Activated T-helper 1 cell treated with anti-CD3 and anti-CD28 coated beads, Interleukin-12 subunit alpha, Interleukin-12 subunit beta, Interleukin-2, Interleukin-4 antibody, amounts not matched to agents 30 ng/mL and 10 ng/mL and 1 ng/mL, durations not matched to agents 14 hours and 24 hours and 36 hours (primary cell): ENCODE measurements at regions not wholly inside any gene's neighbourhood (a gene's known extent, or its start where the extent isn't known, plus 50 kb on each side); places are given as distances from the start of the nearest gene placed in this dataset.

Experiments
- DNase-seq: peaks from one replicate; pipeline ENCODE4 v3.0.0; 2021; ENCODE audit warnings: low spot score
- H3K27ac Mint-ChIP-seq: one replicate; pipeline ENCODE4 v1.8.0; 2021; ENCODE audit warnings: mild to moderate bottlenecking, mixed read lengths
- H3K27me3 Mint-ChIP-seq: one replicate; pipeline ENCODE4 v1.8.0; 2022; ENCODE audit warnings: mild to moderate bottlenecking, moderate library complexity, mixed read lengths; ENCODE audit not compliant: insufficient read depth
- H3K36me3 Mint-ChIP-seq: one replicate; pipeline ENCODE4 v1.8.0; 2021; ENCODE audit warnings: low read depth, mixed read lengths
- H3K4me1 Mint-ChIP-seq: one replicate; pipeline ENCODE4 v1.8.0; 2021; ENCODE audit warnings: low read depth, mixed read lengths
- H3K4me3 Mint-ChIP-seq: one replicate; pipeline ENCODE4 v1.8.0; 2021; ENCODE audit warnings: mild to moderate bottlenecking, moderate library complexity, mixed read lengths
- H3K9me3 Mint-ChIP-seq: one replicate; pipeline ENCODE4 v1.8.0; 2021; ENCODE audit warnings: mixed read lengths
- intact Hi-C: fragments of 100-400 bp; cut with micrococcal nuclease; formaldehyde crosslinking; loops from one replicate; pipeline ENCODE4 v1.15.1; 2024

DNA sequence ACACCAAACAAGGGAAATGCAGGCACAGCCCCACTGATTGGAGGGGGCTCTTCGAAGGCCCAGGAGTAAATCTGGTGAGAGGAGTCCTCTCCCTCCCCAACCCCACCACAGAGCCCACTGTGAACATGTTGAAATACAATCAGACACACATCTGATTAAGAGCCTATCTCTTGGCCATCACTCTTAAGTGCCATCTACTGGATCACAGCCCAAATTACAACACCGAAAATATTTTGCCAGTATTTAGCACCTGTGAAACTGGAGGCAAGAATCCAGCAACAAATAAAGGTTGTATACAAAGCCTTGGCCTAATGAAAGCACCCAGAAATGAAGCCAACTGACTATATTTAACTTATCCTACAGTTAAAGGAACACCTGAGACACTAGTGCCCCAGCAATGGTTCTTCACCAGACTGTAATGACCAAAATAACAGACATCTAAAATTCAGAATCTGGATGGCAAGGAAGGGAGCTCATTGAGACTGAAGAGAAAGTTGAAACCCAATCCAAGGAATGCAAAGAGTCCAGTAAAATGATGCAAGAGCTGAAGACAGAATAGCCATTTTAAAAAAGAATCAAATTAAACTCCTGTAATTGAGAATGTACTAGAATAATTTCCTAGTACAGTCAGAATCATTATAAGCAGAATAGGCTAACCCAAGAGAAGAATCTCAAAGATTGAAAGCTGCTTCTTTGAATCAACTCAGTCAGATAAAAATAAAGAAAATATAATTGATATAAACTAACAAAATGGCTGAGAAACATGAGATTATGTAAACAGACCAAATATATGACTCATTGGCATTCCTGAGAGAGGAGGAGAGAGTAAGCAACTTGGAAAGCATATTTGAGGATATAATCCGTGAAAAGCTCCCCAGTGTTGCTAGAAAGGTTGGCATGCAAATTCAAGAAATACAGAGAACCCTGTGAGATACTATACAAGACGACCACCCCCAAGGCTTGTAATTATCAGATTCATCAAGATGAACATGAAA, 1117.0 kb downstream of the FLRT2 start:
- no peaks in the 10 kb centered on the region for H3K36me3 Mint-ChIP-seq

DNA sequence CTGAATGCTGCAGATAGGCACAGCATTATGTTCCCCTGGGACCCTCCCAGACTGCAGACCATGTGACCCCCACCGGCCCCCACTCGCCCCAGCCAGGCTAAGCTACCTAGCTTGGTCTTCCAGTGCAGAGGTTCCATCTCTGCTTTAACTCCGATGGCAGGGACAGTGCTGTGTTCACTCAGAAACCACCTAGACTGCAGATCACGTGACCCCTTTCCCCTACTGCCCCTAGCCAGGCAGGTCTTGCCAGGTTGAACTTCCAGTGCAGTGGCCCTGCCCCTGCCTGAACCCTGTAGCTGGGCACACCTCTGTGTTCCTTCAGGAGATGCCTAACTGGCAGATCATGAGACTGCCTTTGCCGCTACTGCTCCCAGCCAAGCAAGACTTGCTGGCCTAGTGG, 1116.2 kb downstream of the FLRT2 start:
- intact Hi-C loops, result no loop called here
- Mint-ChIP-seq H3K36me3 (no peaks in the 10 kb centered on the region), H3K27ac (no peak overlapping the region), H3K4me3 (no peak overlapping the region), H3K27me3 (no peaks in the 10 kb centered on the region), H3K9me3 (no peaks in the 10 kb centered on the region), H3K4me1 (no peaks in the 10 kb centered on the region)
- DNase-seq, result no peak

More for the DNA sequence above, 1117.0 kb downstream of the FLRT2 start:
- Mint-ChIP-seq H3K4me3 (no peak overlapping the region), H3K4me1 (no peaks in the 10 kb centered on the region), H3K27ac (no peak overlapping the region), H3K9me3 (no peaks in the 10 kb centered on the region), H3K27me3 (no peaks in the 10 kb centered on the region)
- no peak for DNase-seq
- intact Hi-C loops, result no loop called here

DNA sequence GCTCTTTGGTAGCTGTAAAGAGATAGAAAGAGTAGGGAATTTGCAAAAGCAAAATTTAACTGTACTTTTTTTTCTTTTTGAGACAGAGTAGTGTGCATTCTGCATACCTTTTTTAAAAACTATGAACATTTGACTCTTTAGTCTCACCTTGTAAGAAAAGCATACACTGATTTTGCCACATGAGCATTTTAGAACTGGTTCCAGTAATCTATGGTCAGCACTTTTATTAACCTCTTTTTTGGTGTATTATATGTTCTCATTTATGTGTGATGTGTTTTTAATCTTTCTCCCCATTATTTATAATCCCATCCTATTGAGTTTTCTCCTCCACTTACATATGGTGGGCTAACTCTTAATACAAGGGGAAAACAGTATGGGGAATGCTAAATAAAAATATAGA, 1111.4 kb downstream of the FLRT2 start:
- Mint-ChIP-seq H3K9me3 (no peaks in the 10 kb centered on the region), H3K27me3 (no peaks in the 10 kb centered on the region), H3K27ac (no peak overlapping the region), H3K36me3 (no peaks in the 10 kb centered on the region), H3K4me1 (no peaks in the 10 kb centered on the region), H3K4me3 (no peak overlapping the region)
- intact Hi-C loops, result no loop called here
- DNase-seq, result no peak

DNA sequence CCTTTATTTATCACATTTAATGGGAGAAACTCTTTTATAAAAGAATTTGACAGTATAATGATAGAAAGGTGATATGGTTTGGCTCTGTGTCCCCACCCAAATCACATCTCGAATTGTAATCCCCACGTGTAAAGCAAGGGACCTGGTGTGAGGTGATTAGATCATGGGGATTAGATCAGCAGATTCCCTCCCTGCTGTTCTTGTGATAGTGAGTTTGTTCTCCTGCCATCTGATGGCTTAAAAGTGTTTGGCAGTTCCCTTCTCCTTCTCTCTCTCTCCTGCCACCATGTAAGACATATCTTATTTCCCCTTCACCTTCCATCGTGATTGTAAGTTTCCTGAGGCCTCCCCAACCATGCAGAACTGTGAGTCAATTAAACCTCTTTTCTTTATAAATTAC, 1110.3 kb downstream of the FLRT2 start:
- H3K4me1 Mint-ChIP-seq, result no peaks in the 10 kb centered on the region
- no peak for DNase-seq
- no peaks in the 10 kb centered on the region for H3K9me3 Mint-ChIP-seq
- no peak overlapping the region for H3K27ac Mint-ChIP-seq
- intact Hi-C loops, result no loop called here
- no peaks in the 10 kb centered on the region for H3K27me3 Mint-ChIP-seq
- H3K4me3 Mint-ChIP-seq, result no peak overlapping the region
- H3K36me3 Mint-ChIP-seq, result no peaks in the 10 kb centered on the region

DNA sequence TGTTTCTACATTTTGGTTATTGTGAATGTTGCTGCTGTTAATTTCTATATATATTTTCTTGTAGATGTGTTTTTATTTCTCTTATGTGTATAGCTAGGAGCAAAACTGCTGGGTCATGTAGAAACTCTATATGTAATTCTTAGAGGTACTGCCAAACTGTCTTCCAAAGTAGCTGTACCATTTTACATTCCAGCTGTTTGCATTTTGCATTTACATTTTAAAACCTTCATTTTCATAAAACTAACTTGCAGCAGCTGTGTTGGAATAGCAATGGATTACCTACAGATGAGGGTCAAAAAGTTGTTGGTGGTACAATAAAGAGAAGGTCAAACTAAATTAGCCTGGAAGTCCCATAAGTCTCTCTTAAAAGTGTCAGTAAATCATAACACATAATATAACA, 1109.7 kb downstream of the FLRT2 start:
- Mint-ChIP-seq H3K9me3 (no peaks in the 10 kb centered on the region), H3K27me3 (no peaks in the 10 kb centered on the region), H3K4me1 (no peaks in the 10 kb centered on the region), H3K27ac (no peak overlapping the region), H3K4me3 (no peak overlapping the region), H3K36me3 (no peaks in the 10 kb centered on the region)
- no peak for DNase-seq
- intact Hi-C loops, result no loop called here

DNA sequence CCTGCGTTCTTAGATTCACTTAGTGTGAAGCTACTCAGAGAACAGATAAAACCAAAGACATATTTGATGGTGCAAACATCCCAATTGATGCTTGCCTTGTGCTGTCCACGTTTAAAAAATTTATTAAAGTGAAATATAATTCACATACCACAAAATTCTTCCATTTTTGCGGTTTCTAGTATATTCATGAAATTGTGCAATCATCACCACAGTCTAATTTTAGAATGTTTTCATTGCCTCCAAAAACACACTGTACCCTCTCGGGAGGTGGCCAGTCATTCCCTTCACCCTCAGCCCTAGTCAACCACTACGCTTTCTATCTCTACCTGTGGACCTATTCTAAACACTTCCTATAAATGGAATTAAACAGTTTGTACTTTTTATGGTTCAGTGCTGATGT, 1109.2 kb downstream of the FLRT2 start:
- DNase-seq, result no peak
- Mint-ChIP-seq H3K9me3 (no peaks in the 10 kb centered on the region), H3K4me1 (no peaks in the 10 kb centered on the region), H3K4me3 (no peak overlapping the region), H3K27me3 (no peaks in the 10 kb centered on the region), H3K36me3 (no peaks in the 10 kb centered on the region), H3K27ac (no peak overlapping the region)
- intact Hi-C loops, result no loop called here

DNA sequence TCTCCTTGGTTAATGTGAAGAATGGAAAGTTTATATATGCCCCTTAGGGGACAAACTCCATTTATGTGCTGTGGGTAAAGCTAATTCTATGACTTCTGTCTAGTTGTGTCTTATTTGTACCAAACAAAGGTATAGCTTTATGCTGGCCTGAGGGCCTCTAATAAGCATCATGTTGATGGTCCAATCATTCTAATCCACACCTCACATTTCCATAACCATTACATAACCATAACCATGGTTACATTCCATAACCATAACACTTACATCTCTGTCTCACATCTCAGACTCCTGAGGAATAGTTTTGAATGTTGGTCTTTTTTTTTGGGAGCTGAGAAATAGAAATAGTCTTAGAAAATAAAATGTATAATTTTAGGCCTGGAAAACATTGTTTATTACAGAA, 1097.1 kb downstream of the FLRT2 start:
- Mint-ChIP-seq H3K36me3 (no peaks in the 10 kb centered on the region), H3K27ac (no peak overlapping the region), H3K4me3 (no peak overlapping the region), H3K4me1 (no peaks in the 10 kb centered on the region), H3K9me3 (peaks cover 5% of the 10 kb centered on the region), H3K27me3 (no peaks in the 10 kb centered on the region)
- DNase-seq, result no peak
- intact Hi-C loops, result no loop called here

DNA sequence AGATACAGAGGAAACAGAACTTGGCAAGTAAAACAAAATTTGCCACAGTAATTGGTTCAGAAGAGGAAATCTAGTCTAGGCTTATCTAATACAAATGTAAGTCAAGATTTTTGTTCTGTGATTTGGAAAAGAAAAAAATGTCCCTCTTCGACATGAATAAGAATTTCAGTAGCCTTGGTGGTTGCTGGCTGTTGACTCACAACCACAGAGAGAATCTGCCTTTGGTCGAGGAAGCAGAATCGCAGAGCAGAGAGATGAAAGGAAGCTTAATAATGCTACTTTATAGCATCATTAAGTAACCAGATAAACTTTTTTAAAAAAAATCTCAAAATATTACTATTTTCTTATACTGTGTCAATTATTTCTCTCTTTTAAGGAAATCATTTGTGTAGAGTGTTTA, 1096.6 kb downstream of the FLRT2 start:
- Mint-ChIP-seq H3K4me3 (no peak overlapping the region), H3K4me1 (no peaks in the 10 kb centered on the region), H3K27ac (no peak overlapping the region), H3K36me3 (no peaks in the 10 kb centered on the region), H3K27me3 (no peaks in the 10 kb centered on the region), H3K9me3 (peaks cover 5% of the 10 kb centered on the region)
- intact Hi-C loops, result no loop called here
- DNase-seq, result no peak

DNA sequence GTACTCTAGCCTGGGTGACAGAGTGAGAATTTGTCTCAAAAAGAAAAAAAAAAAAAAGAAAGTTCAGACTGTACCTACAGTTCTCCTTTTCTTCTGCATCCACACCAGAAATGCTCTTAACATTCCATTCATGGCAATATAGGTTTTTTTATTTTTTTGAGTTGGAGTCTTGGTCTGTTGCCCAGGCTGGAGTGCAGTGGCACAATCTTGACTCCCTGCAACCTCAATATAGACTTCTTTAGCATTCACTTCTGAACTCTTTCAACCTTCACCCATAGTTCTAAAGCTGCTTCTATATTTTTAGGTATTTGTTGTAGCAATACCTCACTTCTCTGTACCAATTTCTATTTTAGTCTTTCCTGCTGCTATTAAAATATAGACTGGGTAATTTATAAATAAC, 1095.7 kb downstream of the FLRT2 start:
- Mint-ChIP-seq H3K27me3 (no peaks in the 10 kb centered on the region), H3K27ac (no peak overlapping the region), H3K4me3 (no peak overlapping the region), H3K4me1 (no peaks in the 10 kb centered on the region), H3K9me3 (peaks cover 5% of the 10 kb centered on the region), H3K36me3 (no peaks in the 10 kb centered on the region)
- intact Hi-C loops, result no loop called here
- DNase-seq, result no peak

DNA sequence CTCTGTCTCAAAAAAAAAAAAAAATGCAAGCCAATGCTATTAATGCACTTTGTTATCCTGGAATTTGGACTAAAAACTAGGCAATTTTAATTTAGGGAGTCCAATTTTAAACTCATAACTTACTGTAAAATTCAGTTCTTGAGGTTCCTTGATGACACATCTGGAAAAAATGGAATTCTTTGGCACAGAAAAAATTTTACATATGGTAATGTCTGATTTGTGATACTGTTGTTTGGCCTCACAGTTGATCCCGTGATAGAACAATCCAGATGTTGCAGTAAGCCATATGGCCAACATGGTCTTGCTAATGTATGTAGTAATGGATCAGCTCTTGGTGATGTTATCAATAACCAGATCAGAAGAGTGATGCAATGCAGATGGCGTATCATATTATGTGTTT, 1089.8 kb downstream of the FLRT2 start:
- H3K27me3 Mint-ChIP-seq, result no peaks in the 10 kb centered on the region
- intact Hi-C loops, result no loop called here
- H3K36me3 Mint-ChIP-seq, result no peaks in the 10 kb centered on the region
- H3K4me1 Mint-ChIP-seq, result no peaks in the 10 kb centered on the region
- H3K9me3 Mint-ChIP-seq, result no peaks in the 10 kb centered on the region
- H3K4me3 Mint-ChIP-seq, result no peak overlapping the region
- no peak overlapping the region for H3K27ac Mint-ChIP-seq
- DNase-seq, result no peak

DNA sequence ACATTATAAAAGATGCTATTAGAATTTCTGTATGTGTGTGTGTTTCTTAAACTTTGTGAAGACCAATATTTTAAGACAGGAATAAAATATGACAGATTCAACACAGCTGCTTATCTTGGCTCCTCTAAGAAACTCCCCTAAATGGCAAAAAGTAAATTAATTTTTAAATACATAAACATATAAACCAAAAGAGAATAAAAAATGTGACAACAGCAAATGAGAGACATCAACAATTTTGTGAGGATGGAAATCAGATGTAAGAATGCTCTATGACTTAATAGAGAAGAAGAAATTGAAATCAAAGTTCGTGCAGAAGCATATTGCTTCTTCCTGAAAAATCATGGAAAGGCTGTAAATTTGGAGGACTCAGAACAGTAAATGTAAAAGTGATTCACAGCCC, 1083.8 kb downstream of the FLRT2 start:
- H3K4me1 Mint-ChIP-seq, result no peaks in the 10 kb centered on the region
- H3K9me3 Mint-ChIP-seq, result peaks cover 4% of the 10 kb centered on the region
- no peaks in the 10 kb centered on the region for H3K36me3 Mint-ChIP-seq
- no peak overlapping the region for H3K27ac Mint-ChIP-seq
- no peak for DNase-seq
- H3K4me3 Mint-ChIP-seq, result no peak overlapping the region
- intact Hi-C loops, result no loop called here
- no peaks in the 10 kb centered on the region for H3K27me3 Mint-ChIP-seq

DNA sequence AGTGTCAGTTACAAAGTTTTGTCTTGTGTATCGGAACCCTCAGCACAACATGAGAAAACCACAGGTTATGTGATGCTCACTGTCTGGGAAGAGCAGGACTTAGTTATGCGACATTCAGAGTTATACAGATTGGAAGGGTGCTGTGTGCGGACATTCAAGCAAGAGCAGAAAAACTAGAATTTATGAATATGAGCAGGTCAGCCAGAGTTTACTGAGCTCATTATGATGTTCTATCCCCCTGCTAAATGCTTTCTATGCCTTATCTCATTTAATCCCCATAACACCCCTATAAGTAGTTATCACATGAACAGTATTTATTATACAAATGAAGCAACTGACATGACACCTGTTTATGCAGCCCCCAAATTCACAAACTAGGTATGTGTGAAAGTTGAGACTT, 1083.2 kb downstream of the FLRT2 start:
- intact Hi-C loops, result no loop called here
- Mint-ChIP-seq H3K36me3 (no peaks in the 10 kb centered on the region), H3K9me3 (peaks cover 4% of the 10 kb centered on the region), H3K4me1 (no peaks in the 10 kb centered on the region), H3K27me3 (no peaks in the 10 kb centered on the region), H3K4me3 (no peak overlapping the region), H3K27ac (no peak overlapping the region)
- no peak for DNase-seq

DNA sequence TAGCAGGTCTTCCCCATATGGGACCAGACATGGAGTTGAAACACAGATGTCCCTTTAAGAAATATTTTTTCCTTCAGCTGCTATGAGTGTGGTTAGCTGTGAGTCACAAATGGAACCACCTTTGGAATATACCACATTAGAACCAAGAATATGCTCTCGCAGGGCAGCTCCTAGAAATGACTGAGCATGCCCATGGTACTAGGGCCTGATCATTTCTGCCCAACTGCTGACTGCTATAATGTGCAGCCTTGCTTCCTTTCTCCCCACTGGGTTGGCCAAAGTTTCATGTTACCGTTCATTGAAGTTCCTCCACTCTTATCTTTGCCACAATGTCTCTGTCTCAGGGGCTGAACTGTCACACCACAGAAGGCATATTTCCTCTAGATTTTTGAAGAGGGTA, 1074.6 kb downstream of the FLRT2 start:
- no peaks in the 10 kb centered on the region for H3K9me3 Mint-ChIP-seq
- no peaks in the 10 kb centered on the region for H3K27me3 Mint-ChIP-seq
- H3K4me3 Mint-ChIP-seq, result no peak overlapping the region
- no peaks in the 10 kb centered on the region for H3K36me3 Mint-ChIP-seq
- H3K4me1 Mint-ChIP-seq, result no peaks in the 10 kb centered on the region
- DNase-seq, result no peak
- no peak overlapping the region for H3K27ac Mint-ChIP-seq
- intact Hi-C loops, result no loop called here

DNA sequence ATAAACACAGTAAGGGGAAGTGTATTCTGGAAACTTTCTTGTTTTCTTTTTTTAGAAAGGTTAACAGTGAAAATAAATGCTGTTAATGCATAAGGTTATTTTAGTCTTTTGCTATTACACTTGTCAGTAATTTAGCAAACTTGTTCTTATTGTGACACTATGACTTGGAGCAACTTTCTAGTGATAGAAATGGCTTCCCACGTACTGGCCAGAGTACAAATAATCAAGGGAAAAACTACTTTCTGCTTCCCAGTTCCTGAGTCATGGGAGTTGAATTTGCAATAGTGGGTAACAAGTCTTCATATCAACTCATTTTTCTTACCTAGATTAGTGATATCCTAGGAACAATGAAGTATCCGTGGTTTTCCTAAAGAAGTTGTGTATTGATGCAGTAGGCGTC, 1072.3 kb downstream of the FLRT2 start:
- intact Hi-C loops, result no loop called here
- no peaks in the 10 kb centered on the region for H3K9me3 Mint-ChIP-seq
- H3K4me1 Mint-ChIP-seq, result no peaks in the 10 kb centered on the region
- no peaks in the 10 kb centered on the region for H3K27me3 Mint-ChIP-seq
- no peak overlapping the region for H3K27ac Mint-ChIP-seq
- DNase-seq, result no peak
- H3K36me3 Mint-ChIP-seq, result no peaks in the 10 kb centered on the region
- H3K4me3 Mint-ChIP-seq, result no peak overlapping the region
